ENCODE measurements at regions not wholly inside any gene's neighbourhood (a gene's known extent, or its start where the extent isn't known, plus 50 kb on each side); places are given as distances from the start of the nearest gene placed in this dataset.

DNA sequence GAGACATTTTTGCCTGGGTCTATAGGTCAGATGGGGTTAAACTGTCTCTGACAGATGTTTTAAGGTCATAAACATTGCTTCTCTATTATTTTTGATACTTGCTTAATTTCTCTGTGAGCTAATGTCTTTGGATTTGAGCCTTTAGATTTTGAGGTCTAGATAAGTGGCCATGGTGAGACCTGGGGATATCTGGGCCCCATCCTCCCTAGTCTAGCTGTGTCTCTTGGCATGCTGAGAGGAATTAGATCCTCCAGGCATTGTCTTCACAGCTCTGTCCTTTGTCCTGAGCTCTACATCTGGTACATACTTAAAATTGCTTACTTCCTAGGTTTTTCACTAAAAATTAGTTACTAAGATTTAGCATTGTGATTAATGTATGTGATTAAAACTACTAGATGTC, 265.0 kb upstream of the NPSR1 start:
- Histone ChIP-seq H3K9me3 (ENCODE audit: low read length) (no peaks in the 10 kb centered on the region), H3K9ac (ENCODE audit: low read length) (no peak overlapping the region), H3K36me3 (ENCODE audit: insufficient read depth, low read length) (no peaks in the 10 kb centered on the region), H3K4me1 (ENCODE audit: insufficient read depth, low read length) (no peaks in the 10 kb centered on the region), H3K27me3 (ENCODE audit: control insufficient read depth in 1 of 2, insufficient read depth in 2 of 2, low read length in 2 of 2) (no peaks in the 10 kb centered on the region), H3K4me3 (ENCODE audit: low read depth in 1 of 2, low read length in 2 of 2) (no peak overlapping the region), H3K27ac (ENCODE audit: low read depth, low read length) (no peak overlapping the region)

DNA sequence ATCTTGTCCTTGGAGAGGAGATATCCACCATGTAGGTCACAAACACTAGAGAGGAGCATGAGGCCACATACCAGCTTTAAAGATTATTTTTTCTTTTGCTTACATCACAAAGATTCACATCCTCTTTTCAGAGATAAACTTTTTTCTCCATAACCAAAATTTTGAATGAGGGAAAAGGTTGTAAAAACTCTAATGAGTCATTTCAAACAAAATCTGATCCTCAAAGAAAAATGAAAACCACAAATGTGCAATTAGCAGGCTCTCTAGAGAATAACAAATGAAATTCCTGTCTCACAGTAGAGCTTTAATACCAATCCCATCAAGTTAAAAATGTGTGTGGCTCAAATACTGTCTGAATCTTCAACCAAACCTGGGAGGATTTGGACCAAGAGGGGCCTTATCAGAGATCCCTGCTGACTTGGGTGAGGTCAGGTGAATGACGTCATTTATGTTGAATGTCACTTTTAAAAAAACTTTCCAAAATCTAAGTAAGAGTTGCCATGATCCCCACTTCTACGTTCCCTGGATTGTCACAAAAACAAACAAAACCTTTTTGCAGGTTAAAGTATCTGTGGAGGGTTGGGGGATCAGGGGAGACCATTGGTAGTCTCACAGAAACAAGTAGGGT, 261.5 kb upstream of the NPSR1 start:
- Histone ChIP-seq H3K27ac (ENCODE audit: low read depth, low read length) (no peak overlapping the region), H3K36me3 (ENCODE audit: insufficient read depth, low read length) (no peaks in the 10 kb centered on the region), H3K9me3 (ENCODE audit: low read length) (no peaks in the 10 kb centered on the region), H3K9ac (ENCODE audit: low read length) (no peak overlapping the region), H3K4me3 (ENCODE audit: low read depth in 1 of 2, low read length in 2 of 2) (no peak overlapping the region), H3K4me1 (ENCODE audit: insufficient read depth, low read length) (no peaks in the 10 kb centered on the region), H3K27me3 (ENCODE audit: control insufficient read depth in 1 of 2, insufficient read depth in 2 of 2, low read length in 2 of 2) (no peaks in the 10 kb centered on the region)

DNA sequence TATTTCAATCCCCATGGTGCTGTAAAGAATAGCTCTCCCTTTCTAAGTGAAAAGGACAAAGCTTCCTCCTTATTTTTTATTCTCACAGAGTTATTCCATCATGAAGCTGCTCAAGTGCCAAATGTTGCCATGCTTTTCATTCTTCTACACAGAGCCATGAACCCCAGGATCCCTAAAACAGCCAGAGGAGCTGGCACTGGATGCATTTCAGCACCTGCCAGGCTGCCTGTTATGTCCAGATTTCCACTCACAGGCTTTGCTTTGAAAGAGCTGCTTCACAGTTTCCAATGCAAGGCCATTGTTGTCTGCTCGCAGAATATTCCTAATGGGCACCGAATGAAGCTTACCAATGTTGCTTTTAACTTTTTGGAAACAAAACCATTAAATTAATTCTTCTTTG, 256.2 kb upstream of the NPSR1 start:
- no peak overlapping the region for H3K9ac ChIP-seq (ENCODE audit: low read length)
- no peaks in the 10 kb centered on the region for H3K9me3 ChIP-seq (ENCODE audit: low read length)
- no peaks in the 10 kb centered on the region for H3K4me1 ChIP-seq (ENCODE audit: insufficient read depth, low read length)
- no peak overlapping the region for H3K27ac ChIP-seq (ENCODE audit: low read depth, low read length)
- no peak overlapping the region for H3K4me3 ChIP-seq (ENCODE audit: low read depth in 1 of 2, low read length in 2 of 2)
- H3K36me3 ChIP-seq (ENCODE audit: insufficient read depth, low read length), result no peaks in the 10 kb centered on the region
- no peaks in the 10 kb centered on the region for H3K27me3 ChIP-seq (ENCODE audit: control insufficient read depth in 1 of 2, insufficient read depth in 2 of 2, low read length in 2 of 2)

DNA sequence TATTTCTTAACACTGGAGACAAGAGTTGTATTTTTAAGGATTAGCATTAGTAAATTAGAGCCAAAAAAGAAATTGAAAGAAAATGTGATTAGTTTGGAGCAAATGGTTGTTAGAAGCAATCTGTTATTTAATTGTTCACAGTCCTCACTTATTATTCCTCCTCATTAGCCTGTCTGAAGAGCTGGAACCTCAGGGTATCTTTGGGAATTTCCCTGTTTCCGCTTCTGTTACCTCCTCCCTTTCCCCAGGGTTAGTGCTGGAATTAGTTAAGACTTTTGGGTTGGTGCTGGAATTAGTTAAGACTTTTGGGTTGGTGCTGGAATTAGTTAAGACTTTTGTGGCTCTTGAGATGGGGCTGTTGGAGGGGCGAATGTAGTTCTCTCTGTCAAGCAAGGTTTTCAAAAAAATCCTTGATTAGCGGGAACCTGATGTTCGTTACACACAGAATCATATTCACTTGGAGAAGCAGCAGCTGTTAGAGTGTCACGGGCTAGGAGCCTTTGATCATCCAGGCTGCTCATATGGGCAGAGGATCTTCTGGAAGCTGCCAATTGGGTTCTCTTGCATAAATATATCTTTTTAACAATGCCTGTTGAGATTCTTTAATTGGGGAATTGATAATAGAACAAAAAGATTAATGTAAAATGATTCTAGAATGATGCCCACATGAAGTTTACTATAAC, 251.0 kb upstream of the NPSR1 start:
- H3K27ac ChIP-seq (ENCODE audit: low read depth, low read length), result no peak overlapping the region
- H3K27me3 ChIP-seq (ENCODE audit: control insufficient read depth in 1 of 2, insufficient read depth in 2 of 2, low read length in 2 of 2), result no peaks in the 10 kb centered on the region
- H3K4me1 ChIP-seq (ENCODE audit: insufficient read depth, low read length), result no peaks in the 10 kb centered on the region
- H3K36me3 ChIP-seq (ENCODE audit: insufficient read depth, low read length), result no peaks in the 10 kb centered on the region
- H3K9me3 ChIP-seq (ENCODE audit: low read length), result no peaks in the 10 kb centered on the region
- no peak overlapping the region for H3K4me3 ChIP-seq (ENCODE audit: low read depth in 1 of 2, low read length in 2 of 2)
- no peak overlapping the region for H3K9ac ChIP-seq (ENCODE audit: low read length)

DNA sequence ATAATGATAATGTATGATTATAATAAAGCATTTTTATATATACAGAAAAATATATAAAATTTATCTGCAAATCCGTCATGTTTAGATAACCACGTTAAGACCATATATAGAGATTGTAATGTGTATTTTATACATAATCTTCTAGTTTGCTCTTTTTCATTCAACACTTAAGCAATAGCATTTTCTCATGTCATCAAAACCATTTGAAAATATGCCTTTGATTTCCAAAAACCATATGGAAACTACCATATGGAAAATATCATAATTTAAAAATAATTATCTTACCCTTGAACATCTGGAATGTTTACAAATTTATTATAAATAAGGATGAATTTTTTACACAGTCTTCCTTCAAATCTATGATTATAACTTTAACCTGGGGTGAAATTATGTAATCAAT, 250.4 kb upstream of the NPSR1 start:
- H3K4me1 ChIP-seq (ENCODE audit: insufficient read depth, low read length), result no peaks in the 10 kb centered on the region
- H3K27me3 ChIP-seq (ENCODE audit: control insufficient read depth in 1 of 2, insufficient read depth in 2 of 2, low read length in 2 of 2), result no peaks in the 10 kb centered on the region
- no peak overlapping the region for H3K27ac ChIP-seq (ENCODE audit: low read depth, low read length)
- H3K4me3 ChIP-seq (ENCODE audit: low read depth in 1 of 2, low read length in 2 of 2), result no peak overlapping the region
- H3K9ac ChIP-seq (ENCODE audit: low read length), result no peak overlapping the region
- H3K36me3 ChIP-seq (ENCODE audit: insufficient read depth, low read length), result no peaks in the 10 kb centered on the region
- no peaks in the 10 kb centered on the region for H3K9me3 ChIP-seq (ENCODE audit: low read length)

DNA sequence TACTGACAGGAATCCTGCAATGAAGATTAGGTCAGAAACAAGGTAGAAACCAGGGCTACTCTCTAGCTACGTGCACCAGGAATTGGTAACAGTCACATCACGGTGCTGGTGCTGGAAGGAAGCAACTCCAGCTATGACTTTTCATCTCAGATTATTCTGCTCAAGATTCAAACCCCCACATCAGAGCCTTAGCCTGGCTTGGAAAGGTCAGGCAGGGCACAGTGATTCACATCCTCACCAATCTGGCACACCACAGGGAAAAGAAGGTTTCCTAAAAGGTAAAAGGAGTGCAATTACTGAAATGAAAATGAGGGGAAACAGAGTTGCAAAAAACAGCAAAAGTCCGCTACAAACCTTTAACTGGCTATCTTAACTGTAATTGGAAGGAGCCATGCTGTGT, 240.2 kb upstream of the NPSR1 start:
- Histone ChIP-seq H3K4me3 (ENCODE audit: low read depth in 1 of 2, low read length in 2 of 2) (no peak overlapping the region), H3K4me1 (ENCODE audit: insufficient read depth, low read length) (no peaks in the 10 kb centered on the region), H3K9me3 (ENCODE audit: low read length) (no peaks in the 10 kb centered on the region), H3K27me3 (ENCODE audit: control insufficient read depth in 1 of 2, insufficient read depth in 2 of 2, low read length in 2 of 2) (no peaks in the 10 kb centered on the region), H3K36me3 (ENCODE audit: insufficient read depth, low read length) (no peaks in the 10 kb centered on the region), H3K27ac (ENCODE audit: low read depth, low read length) (no peak overlapping the region), H3K9ac (ENCODE audit: low read length) (no peak overlapping the region)

DNA sequence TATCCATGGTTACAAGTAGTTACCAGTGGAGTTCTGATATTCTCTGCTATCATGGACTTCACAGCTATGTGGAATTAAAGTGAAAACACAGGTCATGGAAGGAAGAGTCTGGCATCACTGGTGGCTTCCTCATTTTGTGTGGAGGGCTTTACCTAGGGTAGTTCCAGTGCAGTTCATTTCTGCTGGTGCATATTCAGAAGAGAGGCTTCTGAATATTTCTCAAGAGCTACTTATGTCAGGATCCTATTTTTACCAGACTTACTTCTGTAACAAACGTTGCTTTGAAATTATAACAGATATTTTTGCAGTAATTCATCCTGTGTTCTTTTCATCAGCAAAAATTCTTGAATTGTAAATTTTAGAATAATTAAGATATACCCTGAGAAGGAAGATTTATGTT, 236.5 kb upstream of the NPSR1 start:
- Histone ChIP-seq H3K9ac (ENCODE audit: low read length) (no peak overlapping the region), H3K27ac (ENCODE audit: low read depth, low read length) (no peak overlapping the region), H3K4me3 (ENCODE audit: low read depth in 1 of 2, low read length in 2 of 2) (no peak overlapping the region), H3K4me1 (ENCODE audit: insufficient read depth, low read length) (no peaks in the 10 kb centered on the region), H3K9me3 (ENCODE audit: low read length) (no peaks in the 10 kb centered on the region), H3K36me3 (ENCODE audit: insufficient read depth, low read length) (no peaks in the 10 kb centered on the region), H3K27me3 (ENCODE audit: control insufficient read depth in 1 of 2, insufficient read depth in 2 of 2, low read length in 2 of 2) (no peaks in the 10 kb centered on the region)

DNA sequence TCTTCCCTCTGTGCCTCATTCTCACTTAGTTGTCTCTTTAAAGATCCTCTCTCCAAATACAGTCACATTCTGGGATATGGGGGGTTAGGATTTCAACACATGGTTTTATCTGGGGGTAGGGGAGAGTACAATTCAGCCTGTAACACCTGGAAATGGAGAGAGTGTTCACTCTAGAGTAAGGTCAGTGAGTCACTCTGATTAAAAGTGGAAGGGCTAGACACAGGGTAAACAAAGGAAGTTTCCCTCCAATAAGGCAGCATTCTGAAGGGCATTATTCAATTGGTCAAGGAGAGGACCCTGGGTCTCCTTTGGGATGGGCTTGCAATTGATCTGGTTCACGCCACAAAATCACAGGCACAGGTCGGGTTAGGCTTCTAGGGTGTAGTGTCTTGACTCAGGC, 232.8 kb upstream of the NPSR1 start:
- H3K9ac ChIP-seq (ENCODE audit: low read length), result no peak overlapping the region
- no peaks in the 10 kb centered on the region for H3K36me3 ChIP-seq (ENCODE audit: insufficient read depth, low read length)
- no peak overlapping the region for H3K27ac ChIP-seq (ENCODE audit: low read depth, low read length)
- H3K9me3 ChIP-seq (ENCODE audit: low read length), result no peaks in the 10 kb centered on the region
- no peaks in the 10 kb centered on the region for H3K27me3 ChIP-seq (ENCODE audit: control insufficient read depth in 1 of 2, insufficient read depth in 2 of 2, low read length in 2 of 2)
- no peaks in the 10 kb centered on the region for H3K4me1 ChIP-seq (ENCODE audit: insufficient read depth, low read length)
- H3K4me3 ChIP-seq (ENCODE audit: low read depth in 1 of 2, low read length in 2 of 2), result no peak overlapping the region

DNA sequence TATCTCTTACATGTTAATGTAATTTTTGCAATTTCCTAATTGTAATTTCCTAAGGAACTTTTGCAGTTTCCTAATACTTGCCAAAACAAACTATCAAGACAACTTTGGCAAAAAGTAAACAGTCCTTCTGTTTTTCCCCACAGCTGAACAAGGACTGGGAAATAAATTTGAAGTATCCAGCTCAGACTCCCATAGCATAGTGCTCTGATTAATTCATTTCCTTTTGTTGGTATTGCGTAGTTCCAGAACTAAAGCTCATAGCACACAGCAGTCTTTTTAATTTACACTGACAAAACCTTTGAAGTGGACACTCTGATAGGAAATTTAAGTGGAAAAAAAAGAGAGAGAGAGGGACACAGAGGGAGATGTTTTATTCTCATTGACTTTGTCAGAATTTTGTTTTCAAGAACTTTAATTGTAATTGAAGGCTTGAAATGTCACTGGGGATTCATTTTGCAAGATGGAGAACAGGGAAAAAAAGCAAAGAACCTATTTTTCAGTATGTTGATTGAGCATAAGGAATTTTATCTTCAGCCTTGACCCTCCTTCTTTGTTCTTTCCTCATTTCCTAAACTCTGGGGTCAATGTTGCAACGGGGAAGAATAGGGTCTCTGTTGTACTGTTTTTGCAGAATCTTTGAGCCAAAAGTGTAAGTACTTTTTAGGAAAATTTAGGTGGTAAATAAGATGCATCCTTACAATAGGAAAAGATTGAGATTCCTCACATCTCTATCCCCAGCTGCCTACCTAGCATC, 232.2 kb upstream of the NPSR1 start:
- no peaks in the 10 kb centered on the region for H3K27me3 ChIP-seq (ENCODE audit: control insufficient read depth in 1 of 2, insufficient read depth in 2 of 2, low read length in 2 of 2)
- H3K27ac ChIP-seq (ENCODE audit: low read depth, low read length), result no peak overlapping the region
- H3K4me3 ChIP-seq (ENCODE audit: low read depth in 1 of 2, low read length in 2 of 2), result no peak overlapping the region
- no peak overlapping the region for H3K9ac ChIP-seq (ENCODE audit: low read length)
- H3K36me3 ChIP-seq (ENCODE audit: insufficient read depth, low read length), result no peaks in the 10 kb centered on the region
- no peaks in the 10 kb centered on the region for H3K4me1 ChIP-seq (ENCODE audit: insufficient read depth, low read length)
- no peaks in the 10 kb centered on the region for H3K9me3 ChIP-seq (ENCODE audit: low read length)

DNA sequence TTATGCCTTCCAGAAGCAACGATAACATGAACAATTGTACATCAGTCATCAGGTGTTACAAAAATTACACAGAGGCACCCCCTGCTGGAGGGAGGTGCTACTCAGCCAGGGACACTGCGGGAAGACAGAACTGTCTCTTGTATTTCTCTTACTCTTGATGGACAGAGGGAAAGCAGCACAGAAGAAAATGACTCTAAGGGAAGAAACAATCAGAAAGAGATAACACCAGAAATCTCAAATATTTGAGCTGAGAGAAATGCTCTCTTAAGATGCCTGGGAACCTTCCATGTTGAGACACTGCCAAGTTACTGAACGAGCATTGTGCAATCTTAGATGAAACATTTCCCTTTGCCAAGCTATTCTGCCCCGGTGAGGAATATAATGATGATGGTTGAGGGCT, 227.6 kb upstream of the NPSR1 start:
- Histone ChIP-seq H3K27me3 (ENCODE audit: control insufficient read depth in 1 of 2, insufficient read depth in 2 of 2, low read length in 2 of 2) (no peaks in the 10 kb centered on the region), H3K36me3 (ENCODE audit: insufficient read depth, low read length) (no peaks in the 10 kb centered on the region), H3K9me3 (ENCODE audit: low read length) (no peaks in the 10 kb centered on the region), H3K9ac (ENCODE audit: low read length) (no peak overlapping the region), H3K4me1 (ENCODE audit: insufficient read depth, low read length) (no peaks in the 10 kb centered on the region), H3K4me3 (ENCODE audit: low read depth in 1 of 2, low read length in 2 of 2) (no peak overlapping the region), H3K27ac (ENCODE audit: low read depth, low read length) (no peak overlapping the region)

DNA sequence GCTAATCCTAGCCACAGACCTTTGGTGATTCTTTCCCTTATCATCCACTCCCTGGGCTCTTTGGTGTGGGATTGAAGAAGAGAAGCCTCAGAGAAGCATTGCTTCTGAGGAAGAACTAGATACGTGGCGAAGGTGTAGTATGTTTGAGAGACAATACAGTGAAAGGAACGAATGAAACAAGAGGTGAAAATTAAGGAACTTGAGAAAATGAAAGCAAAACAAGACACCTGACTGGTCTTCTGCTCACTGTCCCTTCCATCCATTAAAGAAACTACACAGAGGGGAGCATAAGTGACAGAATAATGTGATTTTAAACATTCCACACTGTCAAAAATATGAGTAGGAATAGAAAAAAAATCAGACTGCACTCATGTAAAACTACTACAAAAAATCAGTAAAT, 219.6 kb upstream of the NPSR1 start:
- Histone ChIP-seq H3K4me3 (ENCODE audit: low read depth in 1 of 2, low read length in 2 of 2) (no peak overlapping the region), H3K9me3 (ENCODE audit: low read length) (no peaks in the 10 kb centered on the region), H3K9ac (ENCODE audit: low read length) (no peak overlapping the region), H3K27me3 (ENCODE audit: control insufficient read depth in 1 of 2, insufficient read depth in 2 of 2, low read length in 2 of 2) (no peaks in the 10 kb centered on the region), H3K4me1 (ENCODE audit: insufficient read depth, low read length) (no peaks in the 10 kb centered on the region), H3K36me3 (ENCODE audit: insufficient read depth, low read length) (no peaks in the 10 kb centered on the region), H3K27ac (ENCODE audit: low read depth, low read length) (no peak overlapping the region)
